ENCODE measurements at regions not wholly inside any gene's neighbourhood (a gene's known extent, or its start where the extent isn't known, plus 50 kb on each side); places are given as distances from the start of the nearest gene placed in this dataset.

GRCh38 chr4:75371915-75372314, 142.3 kb downstream of the RCHY1 start:
- no peak for DNase-seq (ENCODE audit: low read depth)
- H3K4me3 ChIP-seq (ENCODE audit: low read depth, low read length): no peak overlapping the region
- TF ChIP-seq CTCF (IDR thresholded peaks at IDR 0.05; ENCODE audit: insufficient read depth, low read depth, low read length, missing control alignments): no peak

DNA sequence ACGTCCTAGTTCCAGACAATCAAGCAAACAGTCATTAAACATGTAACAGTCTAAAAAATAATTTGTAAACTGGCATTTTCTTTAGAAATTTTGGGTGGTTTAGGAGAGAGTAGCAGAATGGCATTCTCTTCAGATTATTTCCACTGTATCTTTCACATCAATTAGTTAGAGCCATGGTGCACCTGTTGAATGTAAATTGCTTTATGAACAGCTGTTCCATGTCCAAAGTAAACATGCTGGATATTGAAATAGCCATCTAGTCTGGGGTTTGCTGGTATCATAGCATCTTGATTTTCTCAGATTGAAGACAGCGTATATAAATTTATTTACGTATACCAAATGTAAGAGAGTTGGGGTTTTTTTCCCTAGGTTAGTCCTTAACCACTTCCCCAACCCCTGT, 143.6 kb downstream of the RCHY1 start:
- no peak for TF ChIP-seq CTCF (IDR thresholded peaks at IDR 0.05; ENCODE audit: insufficient read depth, low read depth, low read length, missing control alignments)
- no peak overlapping the region for H3K4me3 ChIP-seq (ENCODE audit: low read depth, low read length)
- no peak for DNase-seq (ENCODE audit: low read depth)

GRCh38 chr4:75345423-75345822, 168.8 kb downstream of the RCHY1 start:
- no peak overlapping the region for H3K4me3 ChIP-seq (ENCODE audit: low read depth, low read length)
- TF ChIP-seq CTCF (IDR thresholded peaks at IDR 0.05; ENCODE audit: insufficient read depth, low read depth, low read length, missing control alignments): no peak

GRCh38 chr4:75344915-75345314, 169.3 kb downstream of the RCHY1 start:
- no peak for DNase-seq (ENCODE audit: low read depth)
- no peak overlapping the region for H3K4me3 ChIP-seq (ENCODE audit: low read depth, low read length)
- TF ChIP-seq CTCF (IDR thresholded peaks at IDR 0.05; ENCODE audit: insufficient read depth, low read depth, low read length, missing control alignments): no peak

More at GRCh38 chr4:75345423-75345822, 168.8 kb downstream of the RCHY1 start:
- no peak for DNase-seq (ENCODE audit: low read depth)

- TF ChIP-seq CTCF (IDR thresholded peaks at IDR 0.05; ENCODE audit: insufficient read depth, low read depth, low read length, missing control alignments): no peak
- no peak overlapping the region for H3K4me3 ChIP-seq (ENCODE audit: low read depth, low read length)
- no peak for DNase-seq (ENCODE audit: low read depth)
Measured at GRCh38 chr4:75343333-75343732, 170.9 kb downstream of the RCHY1 start.

- H3K4me3 ChIP-seq (ENCODE audit: low read depth, low read length): no peak overlapping the region
- no peak for DNase-seq (ENCODE audit: low read depth)
- TF ChIP-seq CTCF (IDR thresholded peaks at IDR 0.05; ENCODE audit: insufficient read depth, low read depth, low read length, missing control alignments): no peak
Measured at GRCh38 chr4:75340561-75340960, 173.6 kb downstream of the RCHY1 start.

DNA sequence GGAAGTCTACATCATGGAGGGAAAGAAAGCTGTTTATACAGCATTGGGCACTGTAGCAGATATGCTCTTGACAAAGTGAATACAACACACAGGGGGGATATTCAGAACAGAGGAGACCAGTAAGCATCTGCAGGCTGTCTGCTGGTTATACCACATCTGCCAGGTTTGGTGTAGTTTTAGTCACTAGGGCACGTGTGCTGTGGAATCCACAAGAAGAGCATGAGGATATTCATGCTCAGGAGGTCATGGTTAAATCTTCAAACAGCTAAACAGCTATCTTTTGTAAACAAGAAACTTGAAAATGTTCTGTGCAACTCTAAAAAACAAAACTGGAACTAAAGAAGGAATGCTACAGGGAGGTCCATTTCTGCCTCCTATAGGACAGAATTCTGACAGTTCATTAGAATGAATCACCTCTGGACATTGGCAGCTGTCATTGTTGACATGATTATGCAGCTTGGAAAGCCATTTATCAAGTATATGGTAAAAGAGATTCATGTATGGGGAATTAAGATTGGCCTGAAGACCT, 175.8 kb downstream of the RCHY1 start:
- H3K4me3 ChIP-seq (ENCODE audit: low read depth, low read length): no peak overlapping the region
- DNase-seq (ENCODE audit: low read depth): no peak
- no peak for TF ChIP-seq CTCF (IDR thresholded peaks at IDR 0.05; ENCODE audit: insufficient read depth, low read depth, low read length, missing control alignments)
